Transverse colon (tissue), 4 donors: ENCODE measurements at regions not wholly inside any gene's neighbourhood (a gene's known extent, or its start where the extent isn't known, plus 50 kb on each side); places are given as distances from the start of the nearest gene placed in this dataset.

Experiments
- DNase-seq: peaks from one replicate; pipeline ENCODE4 v3.0.0-alpha.2; 2019
- H3K27ac ChIP-seq, 4 donors: fragments of 200-600 bp; sonication (generic); 2 replicates each; pipeline ENCODE4 v1.5.1; 2016 to 2018; ENCODE audit warnings: inconsistent platforms in 4 of 4
- H3K27me3 ChIP-seq: fragments of 200-600 bp; sonication (generic); 2 replicates; pipeline ENCODE4 v1.5.1; 2017; ENCODE audit warnings: inconsistent platforms
- H3K36me3 ChIP-seq, 4 donors: fragments of 200-600 bp; sonication (generic); 2 replicates each; pipeline ENCODE4 v1.5.1; 2017 to 2019; ENCODE audit warnings: inconsistent platforms in 4 of 4
- H3K4me1 ChIP-seq, 4 donors: fragments of 200-600 bp; sonication (generic); 2 replicates each; pipeline ENCODE4 v1.5.1; 2017 to 2020; ENCODE audit warnings: inconsistent platforms in 4 of 4
- H3K4me3 ChIP-seq, 4 donors: fragments of 200-600 bp; sonication (generic); 1 replicate in 1 of 4; 2 replicates in 3 of 4; pipeline versions ENCODE4 v1.5.1 to v1.6.1; 2017 to 2019; ENCODE audit warnings: inconsistent platforms in 4 of 4
- H3K9me3 ChIP-seq, 2 donors: fragments of 200-600 bp; sonication (generic); 2 replicates each; pipeline ENCODE4 v1.5.1; 2017 to 2019; ENCODE audit warnings: inconsistent platforms in 2 of 2
- EP300 ChIP-seq: sonication (generic); formaldehyde crosslinking; IDR thresholded peaks from one replicate; pipeline ENCODE4 v1.6.1; 2017; ENCODE audit warnings: antibody characterized with exemption, low read depth
- POLR2A ChIP-seq: fragments of 450-650 bp; IDR thresholded peaks from one replicate; pipeline ENCODE4 v1.6.1; 2016; ENCODE audit warnings: antibody characterized with exemption, mild to moderate bottlenecking, moderate library complexity
- POLR2AphosphoS5 ChIP-seq, 3 donors: sonication (generic); formaldehyde crosslinking; IDR thresholded peaks; one replicate each; pipeline ENCODE4 v1.6.1; 2016; ENCODE audit warnings: antibody characterized with exemption in 3 of 3
- WGBS, 2 donors: methylation state at CpG; one replicate each; pipeline ENCODE4 v1.1.5; 2018; ENCODE audit warnings: low coverage in 1 of 2; 5-methylcytosine and 5-hydroxymethylcytosine counted together
- in situ Hi-C, 4 donors: fragments of 200-750 bp; cut with MboI; loops; one replicate each; pipeline versions ENCODE4 v1.15.0 to v1.15.1; 2017; ENCODE audit warnings: low sequenced_read_pairs in 3 of 4, low pct_ligation_motif_present in 1 of 4, low pct_unique_long_range_greater_than_20kb in 1 of 4
- intact Hi-C: fragments of 100-400 bp; cut with DNase I; formaldehyde crosslinking; loops from one replicate; pipeline ENCODE4 v1.15.1; 2023; ENCODE audit warnings: low total_unique reads
- TF ChIP-seq, protein P1 (sequence below), 5 experiments: fragments of 200-600 bp in 3 of 5; fragments of 450-650 bp in 2 of 5; sonication (generic) in 3 of 5; IDR thresholded peaks; 1 replicate in 2 of 5; 2 replicates in 3 of 5; pipeline ENCODE4 v1.5.1; 2016 to 2017; ENCODE audit warnings: antibody characterized with exemption in 5 of 5, inconsistent platforms in 3 of 5, mild to moderate bottlenecking in 2 of 5, moderate library complexity in 1 of 5

- intact Hi-C loops, result no loop called here
- H3K27ac ChIP-seq, result no peak overlapping the region
- WGBS, 2 donors, result 73 to 79% methylated on average over 4 to 9 of the region's 9 CpGs
- no peaks in the 10 kb centered on the region for H3K27me3 ChIP-seq
- TF ChIP-seq, protein P1, sequence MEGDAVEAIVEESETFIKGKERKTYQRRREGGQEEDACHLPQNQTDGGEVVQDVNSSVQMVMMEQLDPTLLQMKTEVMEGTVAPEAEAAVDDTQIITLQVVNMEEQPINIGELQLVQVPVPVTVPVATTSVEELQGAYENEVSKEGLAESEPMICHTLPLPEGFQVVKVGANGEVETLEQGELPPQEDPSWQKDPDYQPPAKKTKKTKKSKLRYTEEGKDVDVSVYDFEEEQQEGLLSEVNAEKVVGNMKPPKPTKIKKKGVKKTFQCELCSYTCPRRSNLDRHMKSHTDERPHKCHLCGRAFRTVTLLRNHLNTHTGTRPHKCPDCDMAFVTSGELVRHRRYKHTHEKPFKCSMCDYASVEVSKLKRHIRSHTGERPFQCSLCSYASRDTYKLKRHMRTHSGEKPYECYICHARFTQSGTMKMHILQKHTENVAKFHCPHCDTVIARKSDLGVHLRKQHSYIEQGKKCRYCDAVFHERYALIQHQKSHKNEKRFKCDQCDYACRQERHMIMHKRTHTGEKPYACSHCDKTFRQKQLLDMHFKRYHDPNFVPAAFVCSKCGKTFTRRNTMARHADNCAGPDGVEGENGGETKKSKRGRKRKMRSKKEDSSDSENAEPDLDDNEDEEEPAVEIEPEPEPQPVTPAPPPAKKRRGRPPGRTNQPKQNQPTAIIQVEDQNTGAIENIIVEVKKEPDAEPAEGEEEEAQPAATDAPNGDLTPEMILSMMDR (IDR thresholded peaks at IDR 0.05), result no peak
- TF ChIP-seq POLR2A, result no peak
- no peak for TF ChIP-seq POLR2AphosphoS5 (IDR thresholded peaks at IDR 0.05)
- TF ChIP-seq EP300, result no peak
- no peak overlapping the region for H3K4me3 ChIP-seq
- H3K4me1 ChIP-seq, result no peaks in the 10 kb centered on the region
- no peak for DNase-seq
- in situ Hi-C loops, result no loop called here
- no peaks in the 10 kb centered on the region for H3K36me3 ChIP-seq
- H3K9me3 ChIP-seq, result no peaks in the 10 kb centered on the region
Observed at GRCh38 chr10:52952391-52953055, 179.9 kb upstream of the MBL2 start.

GRCh38 chr10:52951824-52952223 lies 179.2 kb upstream of the MBL2 start:
- H3K4me1 ChIP-seq, result no peaks in the 10 kb centered on the region
- intact Hi-C loops (no loop called here), in situ Hi-C loops (no loop called here)
- no peaks in the 10 kb centered on the region for H3K27me3 ChIP-seq
- no peak overlapping the region for H3K27ac ChIP-seq
- no peak overlapping the region for H3K4me3 ChIP-seq
- H3K9me3 ChIP-seq, result no peaks in the 10 kb centered on the region
- 41% methylated on average over 5 of the region's 5 CpGs; no CpG with 5 or more reads in 1 of the 2 donors for WGBS, 2 donors
- TF ChIP-seq, protein P1 (IDR thresholded peaks at IDR 0.05), result peak in 4 of 5 experiments; percentile 31 to 64 (median 47)
- TF ChIP-seq EP300, result no peak
- peak; percentile 69 for DNase-seq
- H3K36me3 ChIP-seq, result no peaks in the 10 kb centered on the region

- no peak for DNase-seq
- in situ Hi-C loops, result no loop called here
- 92 to 100% methylated on average over 4 to 5 of the region's 5 CpGs for WGBS, 2 donors
- H3K9me3 ChIP-seq, result no peaks in the 10 kb centered on the region
- H3K27me3 ChIP-seq, result no peaks in the 10 kb centered on the region
- H3K4me1 ChIP-seq, result no peaks in the 10 kb centered on the region
- intact Hi-C loops, result no loop called here
- no peak overlapping the region for H3K27ac ChIP-seq
- no peak for TF ChIP-seq EP300
- TF ChIP-seq POLR2AphosphoS5 (IDR thresholded peaks at IDR 0.05), result no peak
- TF ChIP-seq, protein P1 (IDR thresholded peaks at IDR 0.05), result no peak
- no peak for TF ChIP-seq POLR2A
- H3K36me3 ChIP-seq, result no peaks in the 10 kb centered on the region
- H3K4me3 ChIP-seq, result no peak overlapping the region
Observed at GRCh38 chr10:52950578-52950977, 178.0 kb upstream of the MBL2 start.

GRCh38 chr10:52949899-52950298 lies 177.3 kb upstream of the MBL2 start:
- Histone ChIP-seq H3K27me3 (no peaks in the 10 kb centered on the region), H3K9me3 (no peaks in the 10 kb centered on the region), H3K27ac (no peak overlapping the region), H3K4me3 (no peak overlapping the region), H3K36me3 (no peaks in the 10 kb centered on the region), H3K4me1 (no peaks in the 10 kb centered on the region)
- DNase-seq, result peak; percentile 13
- in situ Hi-C loops (no loop called here), intact Hi-C loops (no loop called here)
- TF ChIP-seq EP300 (no peak), POLR2AphosphoS5 (IDR thresholded peaks at IDR 0.05) (no peak), POLR2A (no peak)
- TF ChIP-seq, protein P1 (IDR thresholded peaks at IDR 0.05), result peak in 4 of 5 experiments; percentile 19 to 23 (median 20)
- 40 to 60% methylated on average over 2 to 13 of the region's 13 CpGs for WGBS, 2 donors
